ENCODE measurements at regions not wholly inside any gene's neighbourhood (a gene's known extent, or its start where the extent isn't known, plus 50 kb on each side); places are given as distances from the start of the nearest gene placed in this dataset.

- no peak for TF ChIP-seq POLR2AphosphoS5 (IDR thresholded peaks at IDR 0.05; ENCODE audit: control insufficient read depth, insufficient read depth, low read depth, low read length)
- no peak for TF ChIP-seq FOXK2 (conservative IDR thresholded peaks at IDR 0.05 in 1 of 2, IDR thresholded peaks at IDR 0.05 in 1 of 2; ENCODE audit: low read depth in 2 of 2)
- no peak for TF ChIP-seq POLR2A (conservative IDR thresholded peaks at IDR 0.05)
- TF ChIP-seq CEBPB (tag; IDR thresholded peaks at IDR 0.05) = no peak
- no peak for TF ChIP-seq CHD2 (IDR thresholded peaks at IDR 0.05; ENCODE audit: low read depth, low read length)
- no peak for TF ChIP-seq SMAD4 (CRISPR knock-in tag; conservative IDR thresholded peaks at IDR 0.05)
- TF ChIP-seq JUN (IDR thresholded peaks at IDR 0.05; ENCODE audit: borderline replicate concordance, low read depth, low read length) = no peak
- no peak for TF ChIP-seq JUN (CRISPR knock-in tag; IDR thresholded peaks at IDR 0.05; ENCODE audit: borderline replicate concordance)
- TF ChIP-seq BHLHE40 (IDR thresholded peaks at IDR 0.05; ENCODE audit: low read length) = no peak
- TF ChIP-seq MAX (CRISPR knock-in tag; IDR thresholded peaks at IDR 0.05) = no peak
- no peak for TF ChIP-seq NELFE (IDR thresholded peaks at IDR 0.05; ENCODE audit: insufficient read depth, insufficient read length)
- no peak for TF ChIP-seq ZBTB33 (CRISPR knock-in tag; IDR thresholded peaks at IDR 0.05)
- no peak for TF ChIP-seq CEBPZ (IDR thresholded peaks at IDR 0.05; ENCODE audit: borderline replicate concordance, low read depth, low read length)
- TF ChIP-seq, protein P1, sequence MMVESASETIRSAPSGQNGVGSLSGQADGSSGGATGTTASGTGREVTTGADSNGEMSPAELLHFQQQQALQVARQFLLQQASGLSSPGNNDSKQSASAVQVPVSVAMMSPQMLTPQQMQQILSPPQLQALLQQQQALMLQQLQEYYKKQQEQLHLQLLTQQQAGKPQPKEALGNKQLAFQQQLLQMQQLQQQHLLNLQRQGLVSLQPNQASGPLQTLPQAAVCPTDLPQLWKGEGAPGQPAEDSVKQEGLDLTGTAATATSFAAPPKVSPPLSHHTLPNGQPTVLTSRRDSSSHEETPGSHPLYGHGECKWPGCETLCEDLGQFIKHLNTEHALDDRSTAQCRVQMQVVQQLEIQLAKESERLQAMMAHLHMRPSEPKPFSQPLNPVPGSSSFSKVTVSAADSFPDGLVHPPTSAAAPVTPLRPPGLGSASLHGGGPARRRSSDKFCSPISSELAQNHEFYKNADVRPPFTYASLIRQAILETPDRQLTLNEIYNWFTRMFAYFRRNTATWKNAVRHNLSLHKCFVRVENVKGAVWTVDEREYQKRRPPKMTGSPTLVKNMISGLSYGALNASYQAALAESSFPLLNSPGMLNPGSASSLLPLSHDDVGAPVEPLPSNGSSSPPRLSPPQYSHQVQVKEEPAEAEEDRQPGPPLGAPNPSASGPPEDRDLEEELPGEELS (CRISPR knock-in tag; IDR thresholded peaks at IDR 0.05; ENCODE audit: borderline replicate concordance) = no peak
- no peak for TF ChIP-seq SIN3A (IDR thresholded peaks at IDR 0.05; ENCODE audit: borderline replicate concordance in 2 of 2, control insufficient read depth in 1 of 2, low read depth in 2 of 2, low read length in 2 of 2)
These were observed 73.5 kb upstream of the MEGF10 start for GRCh38 chr5:127216898-127217675.
